ENCODE measurements at regions not wholly inside any gene's neighbourhood (a gene's known extent, or its start where the extent isn't known, plus 50 kb on each side); places are given as distances from the start of the nearest gene placed in this dataset.
A peak's percentile ranks its signal among the peaks of the same experiment; 100 is the strongest.

DNA sequence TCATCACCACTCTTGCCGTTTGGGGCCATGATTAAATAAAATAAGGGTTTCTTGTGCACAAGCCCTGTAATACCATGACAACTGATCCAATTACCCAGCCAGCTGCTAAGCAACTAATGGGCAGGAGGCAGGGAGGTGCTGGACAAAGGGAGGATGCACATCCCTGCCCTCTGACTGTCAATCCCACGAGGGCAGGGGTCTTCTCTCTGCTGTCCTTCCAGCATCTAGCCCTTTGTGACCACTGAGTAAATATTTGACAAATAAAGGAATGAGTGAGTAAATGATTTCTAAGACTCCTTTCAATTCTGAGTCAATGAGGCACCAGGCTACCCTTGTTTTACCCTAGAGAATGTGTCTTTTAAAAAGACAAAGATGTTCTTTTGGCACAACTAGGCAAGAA lies 247.1 kb downstream of the SYK start:
- no peaks in the 10 kb centered on the region for H3K36me3 ChIP-seq (ENCODE audit: control insufficient read depth in 2 of 2, insufficient read depth in 2 of 2, low read length in 1 of 2)
- H3K4me1 ChIP-seq (ENCODE audit: control insufficient read depth in 2 of 2, insufficient read depth in 2 of 2, low read length in 2 of 2) = peaks cover 0 to 5% of the 10 kb centered on the region in 2 donors
- DNase-seq (ENCODE audit: low read depth in 6 of 9, low spot score in 9 of 9) = no peak
- no peak overlapping the region for H3K27ac ChIP-seq (ENCODE audit: low read depth in 1 of 2, low read length in 1 of 2)
- H3K27me3 ChIP-seq (ENCODE audit: control insufficient read depth in 2 of 2, insufficient read depth in 1 of 2, low read length in 1 of 2) = peaks cover 2 to 5% of the 10 kb centered on the region in 2 donors
- 96% methylated on average over 2 of the region's 2 CpGs for WGBS
- H3K9me3 ChIP-seq (ENCODE audit: control insufficient read depth in 2 of 2, insufficient read depth in 1 of 2, low read length in 1 of 2) = no peaks in the 10 kb centered on the region
- H3K4me3 ChIP-seq (ENCODE audit: low read length in 2 of 2) = no peak overlapping the region

- H3K27ac ChIP-seq (ENCODE audit: low read depth in 1 of 2, low read length in 1 of 2) = no peak overlapping the region
- DNase-seq (ENCODE audit: low read depth in 6 of 9, low spot score in 9 of 9) = no peak
Measured at GRCh38 chr9:91053824-91054223, 252.2 kb downstream of the SYK start.

DNA sequence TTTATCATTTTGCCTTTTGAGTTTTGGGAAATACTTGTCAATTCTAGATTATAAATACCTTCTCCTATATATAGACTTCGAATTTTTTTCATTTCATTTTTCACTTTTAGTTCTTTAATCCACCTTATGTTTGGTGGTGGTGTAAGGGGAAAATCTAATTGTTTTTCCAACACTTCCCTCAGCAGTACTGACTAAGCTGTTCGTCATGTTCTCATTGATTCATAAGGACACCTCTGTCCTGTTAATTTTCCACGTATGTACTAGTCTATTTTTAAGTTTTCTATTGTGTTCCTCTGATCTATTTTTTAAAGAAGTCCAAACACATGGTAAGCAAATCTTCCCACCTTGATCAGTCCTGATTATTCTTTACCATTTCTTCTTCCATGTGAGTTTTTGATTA lies 254.2 kb downstream of the SYK start:
- no peak for DNase-seq (ENCODE audit: low read depth in 6 of 9, low spot score in 9 of 9)
- 92% methylated on average over 3 of the region's 3 CpGs for WGBS
- H3K4me1 ChIP-seq (ENCODE audit: control insufficient read depth in 2 of 2, insufficient read depth in 2 of 2, low read length in 2 of 2) = no peaks in the 10 kb centered on the region
- H3K27me3 ChIP-seq (ENCODE audit: control insufficient read depth in 2 of 2, insufficient read depth in 1 of 2, low read length in 1 of 2) = no peaks in the 10 kb centered on the region
- no peak overlapping the region for H3K4me3 ChIP-seq (ENCODE audit: low read length in 2 of 2)
- H3K36me3 ChIP-seq (ENCODE audit: control insufficient read depth in 2 of 2, insufficient read depth in 2 of 2, low read length in 1 of 2) = no peaks in the 10 kb centered on the region
- no peak overlapping the region for H3K27ac ChIP-seq (ENCODE audit: low read depth in 1 of 2, low read length in 1 of 2)
- H3K9me3 ChIP-seq (ENCODE audit: control insufficient read depth in 2 of 2, insufficient read depth in 1 of 2, low read length in 1 of 2) = no peaks in the 10 kb centered on the region

More at GRCh38 chr9:91053824-91054223, 252.2 kb downstream of the SYK start:
- 95% methylated on average over 2 of the region's 2 CpGs for WGBS
- Histone ChIP-seq H3K27me3 (ENCODE audit: control insufficient read depth in 2 of 2, insufficient read depth in 1 of 2, low read length in 1 of 2) (no peaks in the 10 kb centered on the region), H3K9me3 (ENCODE audit: control insufficient read depth in 2 of 2, insufficient read depth in 1 of 2, low read length in 1 of 2) (no peaks in the 10 kb centered on the region), H3K4me1 (ENCODE audit: control insufficient read depth in 2 of 2, insufficient read depth in 2 of 2, low read length in 2 of 2) (no peaks in the 10 kb centered on the region), H3K36me3 (ENCODE audit: control insufficient read depth in 2 of 2, insufficient read depth in 2 of 2, low read length in 1 of 2) (no peaks in the 10 kb centered on the region), H3K4me3 (ENCODE audit: low read length in 2 of 2) (no peak overlapping the region)

- Histone ChIP-seq H3K27me3 (ENCODE audit: control insufficient read depth in 2 of 2, insufficient read depth in 1 of 2, low read length in 1 of 2) (no peaks in the 10 kb centered on the region), H3K36me3 (ENCODE audit: control insufficient read depth in 2 of 2, insufficient read depth in 2 of 2, low read length in 1 of 2) (no peaks in the 10 kb centered on the region), H3K4me1 (ENCODE audit: control insufficient read depth in 2 of 2, insufficient read depth in 2 of 2, low read length in 2 of 2) (peaks cover 0 to 3% of the 10 kb centered on the region in 2 donors), H3K4me3 (ENCODE audit: low read length in 2 of 2) (no peak overlapping the region), H3K27ac (ENCODE audit: low read depth in 1 of 2, low read length in 1 of 2) (no peak overlapping the region), H3K9me3 (ENCODE audit: control insufficient read depth in 2 of 2, insufficient read depth in 1 of 2, low read length in 1 of 2) (no peaks in the 10 kb centered on the region)
- DNase-seq (ENCODE audit: low read depth in 6 of 9, low spot score in 9 of 9) = no peak
- WGBS = 96% methylated on average over 4 of the region's 4 CpGs
Measured at GRCh38 chr9:91056486-91056885, 254.9 kb downstream of the SYK start.

- no peaks in the 10 kb centered on the region for H3K36me3 ChIP-seq (ENCODE audit: control insufficient read depth in 2 of 2, insufficient read depth in 2 of 2, low read length in 1 of 2)
- no peak overlapping the region for H3K4me3 ChIP-seq (ENCODE audit: low read length in 2 of 2)
- no peak for DNase-seq (ENCODE audit: low read depth in 6 of 9, low spot score in 9 of 9)
- no peak overlapping the region for H3K27ac ChIP-seq (ENCODE audit: low read depth in 1 of 2, low read length in 1 of 2)
- H3K27me3 ChIP-seq (ENCODE audit: control insufficient read depth in 2 of 2, insufficient read depth in 1 of 2, low read length in 1 of 2) = no peaks in the 10 kb centered on the region
- H3K4me1 ChIP-seq (ENCODE audit: control insufficient read depth in 2 of 2, insufficient read depth in 2 of 2, low read length in 2 of 2) = peaks cover 0 to 3% of the 10 kb centered on the region in 2 donors
- no peaks in the 10 kb centered on the region for H3K9me3 ChIP-seq (ENCODE audit: control insufficient read depth in 2 of 2, insufficient read depth in 1 of 2, low read length in 1 of 2)
Measured at GRCh38 chr9:91056917-91057316, 255.3 kb downstream of the SYK start.

DNA sequence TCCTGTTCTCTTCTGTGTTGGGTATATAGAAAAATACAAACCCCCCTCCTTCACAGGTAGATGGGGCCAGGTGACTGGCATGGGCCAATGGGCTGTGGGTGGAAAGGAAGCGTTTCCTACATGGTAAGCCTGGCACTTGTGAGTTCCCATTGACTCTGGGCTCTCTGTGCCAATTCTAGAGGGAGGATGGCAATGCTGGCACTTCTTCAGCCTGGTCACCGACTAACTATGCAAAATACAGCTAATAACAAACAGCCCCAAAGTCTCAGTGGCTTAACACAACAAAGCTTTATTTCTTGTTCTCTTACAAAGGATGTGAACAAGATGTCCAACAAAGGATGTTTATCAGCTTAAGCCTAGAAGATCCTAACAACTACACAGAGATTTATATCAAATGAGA lies 258.1 kb downstream of the SYK start:
- H3K27ac ChIP-seq (ENCODE audit: low read depth in 1 of 2, low read length in 1 of 2) = no peak overlapping the region
- DNase-seq (ENCODE audit: low read depth in 6 of 9, low spot score in 9 of 9) = no peak
- 95% methylated on average over 2 of the region's 2 CpGs for WGBS

GRCh38 chr9:91060520-91061343 lies 259.1 kb downstream of the SYK start:
- Histone ChIP-seq H3K27me3 (ENCODE audit: control insufficient read depth in 2 of 2, insufficient read depth in 1 of 2, low read length in 1 of 2) (no peaks in the 10 kb centered on the region), H3K9me3 (ENCODE audit: control insufficient read depth in 2 of 2, insufficient read depth in 1 of 2, low read length in 1 of 2) (no peaks in the 10 kb centered on the region), H3K36me3 (ENCODE audit: control insufficient read depth in 2 of 2, insufficient read depth in 2 of 2, low read length in 1 of 2) (no peaks in the 10 kb centered on the region), H3K4me1 (ENCODE audit: control insufficient read depth in 2 of 2, insufficient read depth in 2 of 2, low read length in 2 of 2) (peaks cover 0 to 3% of the 10 kb centered on the region in 2 donors), H3K4me3 (ENCODE audit: low read length in 2 of 2) (no peak overlapping the region), H3K27ac (ENCODE audit: low read depth in 1 of 2, low read length in 1 of 2) (peak overlapping the region in 1 of 2 donors; percentile 33)
- 78% methylated on average over 8 of the region's 8 CpGs for WGBS
- DNase-seq (ENCODE audit: low read depth in 6 of 9, low spot score in 9 of 9) = peak in 1 of 9 donors; percentile 20

More for the DNA sequence above, 258.1 kb downstream of the SYK start:
- H3K36me3 ChIP-seq (ENCODE audit: control insufficient read depth in 2 of 2, insufficient read depth in 2 of 2, low read length in 1 of 2) = no peaks in the 10 kb centered on the region
- no peaks in the 10 kb centered on the region for H3K9me3 ChIP-seq (ENCODE audit: control insufficient read depth in 2 of 2, insufficient read depth in 1 of 2, low read length in 1 of 2)
- H3K4me3 ChIP-seq (ENCODE audit: low read length in 2 of 2) = no peak overlapping the region
- H3K4me1 ChIP-seq (ENCODE audit: control insufficient read depth in 2 of 2, insufficient read depth in 2 of 2, low read length in 2 of 2) = peaks cover 0 to 3% of the 10 kb centered on the region in 2 donors
- no peaks in the 10 kb centered on the region for H3K27me3 ChIP-seq (ENCODE audit: control insufficient read depth in 2 of 2, insufficient read depth in 1 of 2, low read length in 1 of 2)

DNA sequence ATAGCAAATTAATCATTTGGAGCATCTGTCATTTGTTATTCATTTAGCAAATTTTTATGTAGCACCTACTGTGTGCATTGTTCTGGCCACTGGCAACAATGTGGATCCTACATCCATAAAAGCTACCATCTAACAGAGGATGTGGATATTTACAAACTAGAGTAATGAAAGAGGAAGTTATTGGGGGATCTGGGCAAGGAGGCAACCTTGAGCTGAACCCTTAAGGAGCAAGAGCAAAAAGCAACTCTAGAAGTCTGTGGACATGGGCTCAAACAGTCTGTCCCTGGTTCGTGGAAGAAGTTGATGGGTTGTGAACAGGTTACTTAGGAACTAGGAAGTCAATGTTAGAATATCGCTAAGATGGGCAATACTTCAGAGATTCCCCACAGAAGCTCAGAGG lies 259.9 kb downstream of the SYK start:
- no peaks in the 10 kb centered on the region for H3K9me3 ChIP-seq (ENCODE audit: control insufficient read depth in 2 of 2, insufficient read depth in 1 of 2, low read length in 1 of 2)
- H3K36me3 ChIP-seq (ENCODE audit: control insufficient read depth in 2 of 2, insufficient read depth in 2 of 2, low read length in 1 of 2) = no peaks in the 10 kb centered on the region
- H3K27me3 ChIP-seq (ENCODE audit: control insufficient read depth in 2 of 2, insufficient read depth in 1 of 2, low read length in 1 of 2) = no peaks in the 10 kb centered on the region
- no peak overlapping the region for H3K27ac ChIP-seq (ENCODE audit: low read depth in 1 of 2, low read length in 1 of 2)
- H3K4me1 ChIP-seq (ENCODE audit: control insufficient read depth in 2 of 2, insufficient read depth in 2 of 2, low read length in 2 of 2) = peaks cover 0 to 3% of the 10 kb centered on the region in 2 donors
- WGBS = 88% methylated on average over 2 of the region's 2 CpGs
- no peak for DNase-seq (ENCODE audit: low read depth in 6 of 9, low spot score in 9 of 9)
- H3K4me3 ChIP-seq (ENCODE audit: low read length in 2 of 2) = no peak overlapping the region

DNA sequence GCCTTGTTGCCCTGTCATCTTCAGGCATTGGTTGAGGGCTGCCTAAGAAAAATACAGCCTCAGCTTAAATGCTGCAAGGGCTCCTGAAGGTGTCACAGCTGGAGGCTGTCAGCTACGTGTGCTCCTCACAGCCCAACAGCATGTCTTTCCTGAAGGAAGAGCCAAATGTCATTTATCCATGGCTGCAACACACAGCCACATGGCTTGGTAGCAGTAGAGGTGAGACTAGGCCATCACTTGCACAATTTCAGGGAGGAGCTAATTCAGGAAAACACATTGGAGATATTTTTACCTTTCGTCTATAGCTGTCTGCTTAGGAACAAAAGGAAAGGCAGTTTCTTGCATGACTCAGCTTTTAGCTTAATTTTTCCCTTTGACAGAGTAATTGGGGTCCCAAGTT lies 260.7 kb downstream of the SYK start:
- 61% methylated on average over 2 of the region's 2 CpGs for WGBS
- no peaks in the 10 kb centered on the region for H3K9me3 ChIP-seq (ENCODE audit: control insufficient read depth in 2 of 2, insufficient read depth in 1 of 2, low read length in 1 of 2)
- no peak overlapping the region for H3K27ac ChIP-seq (ENCODE audit: low read depth in 1 of 2, low read length in 1 of 2)
- H3K4me1 ChIP-seq (ENCODE audit: control insufficient read depth in 2 of 2, insufficient read depth in 2 of 2, low read length in 2 of 2) = peaks cover 0 to 3% of the 10 kb centered on the region in 2 donors
- no peak for DNase-seq (ENCODE audit: low read depth in 6 of 9, low spot score in 9 of 9)
- no peaks in the 10 kb centered on the region for H3K36me3 ChIP-seq (ENCODE audit: control insufficient read depth in 2 of 2, insufficient read depth in 2 of 2, low read length in 1 of 2)
- H3K4me3 ChIP-seq (ENCODE audit: low read length in 2 of 2) = no peak overlapping the region
- no peaks in the 10 kb centered on the region for H3K27me3 ChIP-seq (ENCODE audit: control insufficient read depth in 2 of 2, insufficient read depth in 1 of 2, low read length in 1 of 2)

All from thymus (tissue), 11 donors.